Activated CD4-positive, alpha-beta T cell treated with anti-CD3 and anti-CD28 coated beads, Interleukin-10, Interleukin-2, amounts not matched to agents 100 ng/mL and 50 ng/mL, durations not matched to agents 16 hours and 8 hours (primary cell): ENCODE measurements at regions not wholly inside any gene's neighbourhood (a gene's known extent, or its start where the extent isn't known, plus 50 kb on each side); places are given as distances from the start of the nearest gene placed in this dataset.
"Not testable (repeated sequence)": the region's sequence is repeated elsewhere in the genome, so short reads cannot be mapped to it uniquely, and the experiment has no call there.

ENCODE experiments used
- DNase-seq: peaks from one replicate; pipeline ENCODE4 v3.0.0-alpha.2; 2020

DNA sequence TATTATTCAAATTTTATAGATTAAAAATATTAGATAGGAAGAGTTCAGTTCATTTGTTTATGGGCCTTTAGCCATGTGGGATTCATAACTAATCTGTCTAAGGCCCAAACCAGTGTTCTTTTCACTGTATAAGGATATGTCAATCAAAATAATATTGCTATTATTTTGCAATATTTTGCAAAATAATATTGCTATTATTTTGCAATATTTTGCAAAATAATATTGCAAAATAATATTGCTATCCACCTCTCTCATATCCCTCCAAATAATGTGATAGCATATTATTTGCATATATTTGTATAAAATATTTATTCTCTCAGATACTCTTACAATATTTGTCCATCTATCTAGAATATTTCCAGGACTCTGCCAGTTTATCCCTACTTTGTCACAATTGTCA lies 595.3 kb upstream of the PTCHD4 start:
- no peak for DNase-seq

DNA sequence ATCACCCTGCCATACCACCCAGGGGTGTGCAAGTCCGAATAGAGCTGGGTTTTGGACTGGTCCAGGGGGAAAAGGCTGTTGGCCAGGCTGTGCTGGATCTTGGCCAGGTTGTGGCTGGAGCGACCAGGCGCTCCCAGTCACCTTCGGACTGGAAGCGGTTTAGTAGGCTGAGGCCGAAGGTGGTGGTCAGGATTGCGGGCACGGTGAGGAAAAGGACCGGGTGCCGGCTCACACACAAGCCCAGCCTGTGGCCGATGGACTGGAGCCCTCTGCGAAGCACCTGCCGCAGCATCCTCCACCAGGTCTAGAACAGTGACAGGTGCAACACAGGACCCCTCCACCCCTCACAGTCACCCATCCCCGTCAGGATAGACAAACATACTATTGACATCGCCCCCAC lies 590.6 kb upstream of the PTCHD4 start:
- DNase-seq, result no peak

DNA sequence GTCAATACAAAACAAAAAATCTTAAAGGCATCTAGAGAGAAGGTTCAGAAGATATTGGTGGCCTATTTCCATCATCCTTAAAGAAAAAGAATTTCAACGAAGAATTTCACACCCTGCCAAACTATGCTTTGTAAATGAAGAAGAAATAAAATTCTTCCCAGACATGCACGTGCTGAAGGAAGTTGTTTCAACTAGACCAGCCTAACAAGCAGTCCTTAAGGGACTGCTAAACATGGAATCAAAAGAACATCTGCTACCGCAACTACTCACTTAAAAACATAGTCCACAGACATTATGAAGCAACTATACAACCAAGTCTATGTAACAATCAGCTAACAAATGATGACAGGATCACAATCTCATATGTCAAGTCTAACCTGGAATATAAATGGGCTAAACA lies 584.9 kb upstream of the PTCHD4 start:
- DNase-seq, result no peak

DNA sequence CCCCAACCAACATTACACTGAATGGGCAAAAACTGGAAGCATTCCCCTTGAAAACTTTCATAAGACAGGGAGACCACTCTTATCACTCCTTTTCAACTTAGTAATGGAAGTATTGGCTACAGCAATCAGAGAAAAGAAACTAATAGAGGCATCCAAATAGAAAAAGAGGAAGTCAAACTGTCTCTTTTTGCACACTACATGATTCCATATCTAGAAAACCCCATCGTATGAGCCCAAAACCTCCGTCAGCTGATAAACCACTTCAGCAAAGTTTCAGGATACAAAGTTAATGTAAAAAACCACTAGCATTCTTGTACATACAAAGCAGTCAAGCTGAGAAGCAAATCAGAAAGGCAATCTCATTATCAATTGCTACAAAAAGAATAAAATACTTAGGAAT lies 580.4 kb upstream of the PTCHD4 start:
- DNase-seq, result no peak

DNA sequence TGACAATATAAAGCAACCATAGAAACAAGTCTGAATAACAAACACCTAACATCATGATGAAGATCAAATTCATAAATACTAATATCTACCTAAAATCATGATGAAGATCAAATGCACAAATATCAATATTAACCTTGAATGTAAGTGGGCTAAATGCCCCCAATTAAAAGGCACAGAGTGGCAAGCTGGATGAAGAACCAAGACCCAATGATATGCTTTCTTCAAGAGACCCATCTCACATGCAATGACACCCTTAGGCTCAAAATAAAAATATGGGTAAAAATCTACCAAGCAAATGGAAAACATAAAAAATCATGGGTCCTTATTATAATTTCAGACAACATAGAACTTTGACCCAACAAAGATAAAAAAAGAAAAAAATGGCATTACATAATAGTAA lies 578.5 kb upstream of the PTCHD4 start:
- DNase-seq, result no peak

DNA sequence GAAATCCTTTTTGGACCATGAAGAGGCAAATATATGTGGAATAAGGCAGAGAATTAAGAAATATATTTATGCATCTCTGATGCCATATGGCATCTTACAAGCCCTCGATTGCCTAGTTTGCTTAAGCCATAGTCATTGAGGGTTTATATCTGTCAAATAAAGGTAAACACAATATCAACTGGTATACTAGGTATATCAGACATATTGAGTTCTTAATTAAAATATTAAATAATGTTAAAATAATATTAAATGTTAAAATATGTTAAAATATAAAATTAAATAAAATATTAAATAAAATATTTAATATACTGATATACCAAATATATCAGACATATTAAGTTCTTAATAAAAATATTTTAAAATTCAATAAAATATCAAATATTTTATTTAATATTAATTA lies 567.4 kb upstream of the PTCHD4 start:
- DNase-seq, result no peak

DNA sequence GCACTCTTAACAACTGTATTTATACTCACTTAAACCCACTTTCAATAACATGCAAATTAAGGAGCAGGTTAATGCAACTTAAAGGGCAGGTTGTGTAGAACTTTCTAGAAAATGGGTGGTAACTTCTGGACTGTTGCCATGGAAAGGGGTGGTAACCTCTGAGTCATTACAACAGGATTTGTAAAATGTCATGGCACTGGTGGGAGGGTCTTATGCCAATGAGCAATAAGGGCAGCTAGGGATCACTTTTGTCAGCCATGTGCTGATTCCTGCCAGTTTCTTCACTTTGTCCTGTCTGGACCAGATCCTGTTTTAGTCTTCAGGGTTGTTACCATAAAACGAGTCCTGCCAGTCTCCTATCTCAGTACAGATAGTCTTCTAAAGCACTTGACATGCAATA lies 560.5 kb upstream of the PTCHD4 start:
- DNase-seq, result no peak

DNA sequence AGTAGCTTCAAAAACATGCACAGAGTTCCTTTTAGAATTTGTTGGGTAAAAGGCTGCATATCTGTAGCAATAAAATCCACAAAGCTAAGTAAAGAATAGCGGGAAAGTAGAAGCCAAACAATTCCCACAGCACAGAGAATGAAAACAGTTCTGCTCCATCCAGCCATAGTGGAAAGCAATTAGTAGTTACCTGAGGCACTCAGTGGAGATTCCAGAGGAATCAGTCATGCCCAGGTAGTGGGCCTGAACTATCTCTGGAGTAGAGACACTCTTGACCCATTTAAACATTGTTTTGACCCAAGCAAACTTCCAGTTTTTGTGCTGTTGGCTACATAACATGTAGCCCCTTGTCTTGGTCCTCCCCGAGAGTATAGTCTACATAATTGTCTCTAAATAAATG lies 559.5 kb upstream of the PTCHD4 start:
- DNase-seq, result no peak

DNA sequence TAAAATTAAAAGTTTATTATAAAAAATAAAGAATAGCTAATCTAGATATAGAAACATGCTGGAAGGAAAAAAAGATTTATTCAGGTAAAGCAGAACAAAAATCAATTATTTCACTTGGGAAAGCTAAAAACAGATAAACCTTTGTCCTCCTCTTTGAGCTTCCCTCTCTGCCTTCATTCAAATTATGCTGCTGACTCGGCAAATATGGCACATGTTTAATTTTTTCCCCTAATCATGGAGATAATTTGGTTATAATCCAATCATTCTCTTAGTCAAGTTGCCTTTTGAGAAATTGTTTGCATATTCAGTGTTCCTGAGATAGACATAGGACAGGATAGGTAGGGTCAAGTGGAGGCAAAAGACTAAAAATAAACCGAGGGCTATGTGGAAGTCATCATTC lies 556.8 kb upstream of the PTCHD4 start:
- no peak for DNase-seq

DNA sequence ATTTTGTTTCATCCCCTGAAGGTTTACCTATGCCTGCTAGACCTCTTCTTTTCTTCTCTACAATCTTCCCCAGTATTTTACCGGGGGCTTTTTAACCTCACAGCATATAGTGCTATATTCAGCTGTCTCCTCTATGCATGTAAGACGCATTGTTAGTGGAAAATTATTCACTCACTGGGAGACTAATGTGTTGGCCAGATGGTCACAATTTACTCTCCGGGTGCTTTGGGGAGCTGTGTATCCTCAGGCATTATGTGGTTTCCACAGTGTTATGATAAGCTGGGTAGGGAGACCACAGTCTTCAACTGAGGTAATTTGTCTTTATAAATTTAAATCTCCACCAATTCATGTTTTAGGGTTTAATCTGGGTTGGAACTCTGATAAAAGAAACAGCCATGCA lies 553.8 kb upstream of the PTCHD4 start:
- no peak for DNase-seq

DNA sequence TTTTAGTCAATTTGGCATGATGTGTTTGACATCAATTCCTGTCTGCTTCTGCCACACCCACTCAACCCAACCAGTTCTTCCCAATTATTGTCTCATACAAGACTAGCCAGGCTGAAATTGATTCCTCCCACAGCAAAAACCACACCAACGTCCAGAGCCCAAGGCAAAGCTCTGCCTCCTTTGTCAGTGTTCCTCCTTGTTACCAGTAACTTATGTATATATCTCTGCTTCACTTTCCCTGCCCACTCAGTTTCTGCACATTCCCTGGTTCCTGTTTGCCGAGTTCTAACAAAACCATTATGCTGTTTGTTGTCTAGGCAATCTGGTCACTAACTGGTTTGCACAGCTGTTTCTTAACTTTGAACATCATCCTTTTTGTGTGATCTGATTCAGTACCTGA lies 547.9 kb upstream of the PTCHD4 start:
- DNase-seq, result no peak

DNA sequence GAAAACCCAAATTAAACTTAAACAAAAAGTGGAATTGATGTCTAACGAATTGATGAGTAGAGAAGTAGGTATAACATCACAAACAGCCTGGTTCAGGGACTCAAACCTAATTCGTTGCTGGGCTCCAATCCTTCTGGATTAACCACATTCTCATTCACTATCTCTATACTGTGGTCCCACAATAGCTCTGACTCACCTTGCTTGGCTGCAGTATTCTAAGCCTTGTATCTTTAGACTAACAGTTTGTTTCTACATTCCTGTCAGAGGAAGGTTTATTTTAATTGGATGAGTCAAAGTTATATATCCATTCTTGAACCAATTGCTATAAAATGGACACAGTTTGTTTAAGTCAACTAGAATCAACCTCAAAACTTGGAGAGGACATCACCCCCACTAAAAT lies 530.5 kb upstream of the PTCHD4 start:
- DNase-seq, result no peak

DNA sequence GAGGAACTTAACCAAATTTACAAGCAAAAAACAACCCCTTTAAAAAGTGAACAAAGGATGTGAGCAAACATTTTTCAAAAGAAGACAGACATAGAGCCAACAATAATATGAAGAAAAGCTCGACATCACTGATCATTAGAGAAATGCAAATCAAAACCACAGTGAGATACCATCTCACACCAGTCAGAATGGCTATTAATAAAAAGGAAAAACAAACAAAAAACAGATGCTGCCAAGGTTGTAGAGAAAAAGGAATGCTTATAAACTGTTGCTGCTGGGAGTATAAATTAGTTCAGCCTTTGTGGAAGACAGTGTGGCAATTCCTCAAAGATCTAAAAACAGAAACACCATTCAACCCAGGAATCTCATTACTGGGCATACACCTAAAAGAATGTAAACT lies 527.8 kb upstream of the PTCHD4 start:
- DNase-seq, result not testable (repeated sequence)

DNA sequence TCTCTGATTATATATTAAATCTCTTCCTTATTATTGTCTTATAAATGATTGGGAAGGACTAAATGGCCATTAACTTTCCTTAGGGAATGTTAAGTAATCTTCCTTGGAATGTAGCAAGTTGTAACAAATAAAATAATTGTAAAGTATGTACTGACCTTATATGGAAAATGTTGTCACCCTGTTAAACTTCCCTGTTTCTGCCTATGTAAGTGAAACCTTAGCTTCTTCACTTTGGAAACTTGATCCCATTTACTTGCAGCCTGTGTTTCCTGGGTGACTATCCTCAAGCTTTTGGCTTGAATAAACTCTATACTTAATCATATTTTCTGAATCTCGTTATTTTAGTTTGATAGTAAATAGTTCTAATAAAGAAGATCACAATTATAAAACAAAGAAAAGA lies 519.5 kb upstream of the PTCHD4 start:
- no peak for DNase-seq

DNA sequence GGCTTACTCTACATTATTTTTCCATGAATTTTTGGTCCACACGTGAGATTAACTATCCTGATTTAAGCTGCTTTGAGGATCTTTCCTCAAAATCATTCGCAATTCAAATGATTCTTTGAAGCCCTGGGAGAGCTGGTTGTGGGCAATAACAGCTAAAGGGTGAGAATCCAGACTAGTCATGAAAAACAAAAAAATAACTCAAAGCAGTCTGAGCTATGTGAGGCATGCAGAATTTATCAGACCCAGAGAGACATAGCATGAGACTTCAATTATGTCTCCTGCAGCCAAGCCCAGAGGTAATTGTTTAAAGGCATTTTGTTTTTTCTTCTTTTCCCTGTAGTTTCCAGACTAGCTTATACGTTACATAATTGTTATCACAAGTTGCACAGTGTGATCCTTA lies 517.3 kb upstream of the PTCHD4 start:
- no peak for DNase-seq

DNA sequence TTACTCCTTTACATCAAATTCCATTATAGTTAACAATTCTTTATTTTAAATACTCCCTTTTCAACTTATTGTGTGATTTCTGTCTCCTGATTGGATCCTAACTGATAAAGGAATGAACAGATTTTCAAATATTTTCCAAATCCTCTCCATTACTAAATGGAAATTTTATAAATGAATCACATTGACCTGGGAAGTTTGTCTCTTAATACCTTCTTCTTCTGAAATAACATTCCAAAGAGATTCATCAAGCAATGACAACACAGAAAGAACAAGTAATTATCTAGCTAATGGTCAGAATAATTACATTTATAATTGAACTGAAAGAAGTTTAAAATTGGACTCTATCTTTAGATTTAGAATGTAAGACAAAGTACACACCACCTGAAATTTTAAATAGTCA lies 515.4 kb upstream of the PTCHD4 start:
- DNase-seq, result no peak

DNA sequence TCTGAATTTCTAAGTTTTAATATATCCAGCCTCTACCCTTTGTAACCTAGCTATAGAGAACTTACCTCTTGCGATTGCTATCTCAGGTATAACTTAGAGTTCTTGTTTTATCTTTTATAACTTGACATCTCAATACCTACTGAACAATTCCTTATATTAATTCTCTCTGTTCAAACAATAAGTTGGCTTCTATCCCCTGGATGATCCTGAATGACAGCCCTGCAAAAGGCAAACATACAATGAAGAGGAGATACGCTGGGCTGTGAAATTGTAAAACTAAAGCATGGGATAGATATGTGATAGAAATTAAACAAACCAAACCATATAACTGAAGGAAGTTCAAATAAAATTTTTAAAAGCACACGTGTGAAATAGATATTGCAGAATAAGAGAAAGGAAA lies 513.6 kb upstream of the PTCHD4 start:
- no peak for DNase-seq

DNA sequence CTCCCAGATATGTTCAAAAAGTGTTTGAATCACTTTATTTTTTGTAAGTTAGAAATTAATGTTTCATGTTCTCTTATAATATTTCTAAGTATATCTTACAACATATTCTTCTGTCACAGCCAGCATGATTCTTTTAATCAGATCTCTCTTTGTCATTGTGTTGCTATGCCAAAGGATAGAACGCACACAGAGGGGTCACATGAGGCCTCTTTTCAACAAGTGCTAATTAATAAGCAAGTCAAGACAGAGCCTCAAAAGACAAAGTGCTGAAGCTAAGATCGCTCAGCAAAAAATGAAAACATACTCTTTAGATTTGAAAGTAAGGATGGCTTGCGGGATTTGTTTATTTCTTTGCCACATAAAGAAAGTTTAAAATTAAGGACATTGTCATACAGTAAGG lies 508.8 kb upstream of the PTCHD4 start:
- no peak for DNase-seq

DNA sequence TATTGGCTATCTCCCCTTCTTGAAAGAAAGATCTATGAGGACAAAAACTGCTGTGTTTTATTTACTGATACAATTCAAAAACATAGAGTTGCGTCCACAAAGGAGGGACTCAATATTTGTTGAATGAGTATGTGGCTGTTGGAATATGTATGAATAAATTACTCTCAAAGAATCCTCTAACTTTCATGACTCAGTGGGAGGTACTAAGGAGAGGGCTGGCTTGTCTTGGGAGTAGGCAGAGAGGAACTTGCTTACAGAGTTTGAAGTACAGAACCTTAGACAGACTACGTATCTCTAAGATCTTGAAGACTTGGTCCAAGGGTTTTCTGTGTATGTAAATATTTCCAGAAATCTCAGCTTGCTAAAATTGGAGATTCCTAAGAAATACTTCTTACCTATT lies 504.0 kb upstream of the PTCHD4 start:
- DNase-seq, result no peak

DNA sequence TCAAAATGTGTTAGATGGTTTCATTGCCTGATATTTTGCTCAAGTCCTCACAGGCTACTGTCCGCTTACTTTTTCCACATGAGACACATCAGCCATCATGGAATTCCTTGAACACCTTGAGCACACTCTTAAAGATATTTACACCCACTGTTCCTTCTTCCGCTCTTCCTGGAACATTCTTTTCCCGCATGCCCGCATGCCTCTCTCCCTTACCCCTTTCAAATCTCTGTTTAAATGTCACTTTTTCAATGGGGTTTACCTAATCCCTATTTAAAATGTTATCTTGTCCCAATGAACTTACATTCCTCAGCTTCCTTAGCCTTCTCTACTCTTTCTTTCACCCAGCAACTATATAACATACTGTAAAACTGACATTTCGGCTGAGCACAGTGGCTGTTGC lies 503.3 kb upstream of the PTCHD4 start:
- DNase-seq, result no peak

DNA sequence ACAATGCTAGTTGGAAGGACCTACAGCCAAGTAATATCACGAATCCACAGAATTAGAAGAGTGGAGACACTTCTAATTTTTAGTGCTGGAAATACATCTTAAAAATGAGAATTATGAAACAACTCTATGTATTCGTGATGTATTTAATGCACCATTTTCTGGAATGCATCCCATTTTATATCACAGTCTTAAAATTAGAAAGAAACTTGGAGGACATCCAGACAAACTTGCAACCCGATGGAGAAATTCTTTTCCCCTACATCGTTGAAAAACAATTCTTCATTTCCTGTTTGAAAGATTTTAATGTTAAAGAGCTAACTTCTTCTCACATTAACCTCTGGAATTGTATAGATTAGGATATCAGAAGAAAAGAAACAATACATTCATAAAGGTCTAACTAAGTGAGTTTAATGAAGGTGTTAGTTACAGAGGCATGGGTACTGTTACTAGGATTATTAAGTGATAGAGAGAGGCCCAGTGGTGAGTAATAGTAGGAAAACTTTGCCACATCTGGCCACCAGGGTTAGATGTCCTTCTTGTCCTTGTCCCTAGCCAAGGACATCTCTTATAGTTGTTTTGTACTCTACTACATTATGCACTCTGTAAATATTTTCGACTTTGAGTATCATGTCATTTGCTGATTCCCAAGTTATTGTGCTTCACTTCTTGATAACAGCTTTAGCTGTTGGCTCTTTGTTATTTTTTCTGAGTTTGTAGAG lies 502.4 kb upstream of the PTCHD4 start:
- no peak for DNase-seq

DNA sequence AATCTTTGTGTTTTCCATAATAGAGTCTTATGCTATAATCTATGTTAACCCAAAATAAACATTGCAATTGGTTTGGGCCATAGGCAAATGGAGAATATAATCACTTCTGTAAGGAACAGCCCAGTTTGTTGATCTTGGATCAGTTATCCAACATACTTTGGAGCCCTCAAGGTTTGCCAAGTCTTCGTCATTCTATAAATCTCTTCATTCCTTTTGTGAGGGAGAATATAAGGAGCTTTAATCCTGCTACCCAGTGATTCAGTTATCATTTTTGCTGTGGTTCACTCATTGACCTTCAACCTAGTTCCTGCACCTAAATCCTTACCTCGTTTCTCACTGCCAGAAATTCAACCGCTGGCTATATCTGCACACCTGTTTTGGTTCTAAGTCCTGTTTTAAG lies 500.3 kb upstream of the PTCHD4 start:
- DNase-seq, result no peak

DNA sequence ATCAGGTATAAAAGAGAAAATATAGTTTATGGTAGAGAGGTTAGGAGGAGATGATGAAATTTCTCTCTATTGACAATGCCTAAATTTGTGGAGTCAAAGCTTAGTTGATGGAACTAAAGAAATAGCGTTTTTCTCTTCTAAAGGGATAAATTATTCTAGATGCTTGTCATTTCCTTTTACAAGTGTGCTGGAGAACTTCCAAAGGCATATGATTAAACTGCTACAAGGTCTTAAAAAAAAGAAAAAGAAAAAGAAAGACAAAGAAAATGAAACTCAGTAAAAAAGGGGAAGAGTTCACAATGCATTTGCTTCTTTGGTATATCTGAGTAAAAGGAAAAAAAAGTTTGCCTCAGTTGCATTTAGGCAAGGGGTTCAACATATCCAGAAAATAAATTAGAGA lies 499.8 kb upstream of the PTCHD4 start:
- no peak for DNase-seq

DNA sequence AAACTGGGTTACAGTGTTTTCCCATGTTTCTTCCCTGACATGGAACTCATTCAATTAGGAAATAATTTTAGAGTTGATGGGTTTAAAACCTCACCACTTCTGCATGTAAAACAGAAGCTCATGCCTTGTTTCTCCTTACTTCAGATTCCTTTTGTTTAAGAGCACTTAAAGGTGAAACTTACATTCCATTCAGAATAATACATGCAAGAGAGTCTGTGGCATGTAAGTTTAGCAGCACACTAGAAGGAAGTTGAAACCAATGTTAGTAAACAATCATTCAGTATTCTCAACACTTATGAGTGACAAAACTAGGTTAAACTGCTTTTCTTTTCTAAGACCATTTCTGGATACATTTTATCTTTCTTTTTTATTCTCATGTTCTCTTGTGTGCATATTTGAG lies 495.6 kb upstream of the PTCHD4 start:
- no peak for DNase-seq

DNA sequence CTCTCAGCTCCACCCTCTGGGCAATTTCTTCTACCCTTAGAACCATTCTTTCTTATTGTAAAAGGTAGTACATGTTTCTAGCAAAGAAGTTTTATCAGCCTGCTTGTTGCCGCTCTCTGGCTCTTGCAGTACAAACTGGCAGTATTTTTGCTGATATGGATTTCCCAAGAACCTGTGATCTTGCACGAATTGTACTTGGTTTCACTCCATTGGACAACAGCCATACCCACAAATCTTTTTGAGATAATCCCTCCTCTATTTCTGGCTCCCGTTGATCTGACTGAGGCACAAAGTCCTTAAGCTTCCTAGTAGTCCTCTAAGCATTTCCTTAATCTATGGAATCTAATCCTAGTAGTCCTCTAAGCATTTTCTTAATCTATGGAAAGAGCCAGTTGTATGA lies 487.0 kb upstream of the PTCHD4 start:
- no peak for DNase-seq

DNA sequence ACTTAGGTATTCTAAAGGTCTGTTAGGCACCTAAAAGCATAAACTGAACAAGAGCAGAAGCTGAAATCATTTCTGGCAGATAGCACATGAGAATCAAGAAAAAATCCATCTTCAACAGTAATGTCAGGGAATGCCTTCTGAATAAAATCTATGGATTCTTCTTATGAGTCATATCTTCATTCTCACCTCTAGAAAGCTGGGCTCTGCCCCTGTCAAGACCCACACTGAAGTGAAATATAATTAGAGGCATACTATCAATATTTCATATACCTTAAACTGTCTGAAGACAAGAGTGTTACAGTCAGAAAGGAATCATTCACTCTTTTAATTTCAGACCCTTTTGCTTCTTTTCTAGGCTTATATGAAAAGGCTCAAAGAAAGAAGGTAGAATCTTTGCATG lies 485.8 kb upstream of the PTCHD4 start:
- DNase-seq, result no peak
